Testis (tissue), 2 donors: ENCODE measurements at regions not wholly inside any gene's neighbourhood (a gene's known extent, or its start where the extent isn't known, plus 50 kb on each side); places are given as distances from the start of the nearest gene placed in this dataset.

Source experiments
- DNase-seq: peaks from one replicate; pipeline ENCODE4 v3.0.0-alpha.2; 2019
- H3K27ac ChIP-seq, 2 donors: fragments of 200-600 bp; sonication (generic); one replicate each; pipeline ENCODE4 v1.5.1; 2019
- H3K27me3 ChIP-seq: fragments of 200-600 bp; sonication (generic); one replicate; pipeline ENCODE4 v1.5.1; 2019
- H3K36me3 ChIP-seq: fragments of 200-600 bp; sonication (generic); one replicate; pipeline ENCODE4 v1.5.1; 2017; ENCODE audit warnings: low read depth; ENCODE audit errors: missing control alignments
- H3K4me1 ChIP-seq: fragments of 200-600 bp; sonication (generic); one replicate; pipeline ENCODE4 v1.5.1; 2019
- H3K4me3 ChIP-seq, 2 donors: fragments of 200-600 bp; sonication (generic); one replicate each; pipeline ENCODE4 v1.5.1; 2017 to 2019
- H3K9me3 ChIP-seq: fragments of 200-600 bp; sonication (generic); one replicate; pipeline ENCODE4 v1.5.1; 2017
- CTCF ChIP-seq, 3 experiments: fragments of 450-650 bp in 2 of 3; fragments of 200-600 bp in 1 of 3; sonication (generic) in 1 of 3; IDR thresholded peaks; one replicate each; pipeline ENCODE4 v1.5.1; 2016 to 2019; ENCODE audit warnings: antibody characterized with exemption in 3 of 3, mild to moderate bottlenecking in 2 of 3, moderate library complexity in 1 of 3
- POLR2A ChIP-seq: fragments of 450-650 bp; IDR thresholded peaks from one replicate; pipeline ENCODE4 v1.6.1; 2017; ENCODE audit warnings: antibody characterized with exemption, mild to moderate bottlenecking, moderate library complexity
- WGBS, 2 donors: methylation state at CpG; one replicate each; pipeline ENCODE4 v1.1.5; 2018; 5-methylcytosine and 5-hydroxymethylcytosine counted together
- intact Hi-C: fragments of 100-400 bp; cut with DNase I; formaldehyde crosslinking; loops from one replicate; pipeline ENCODE4 v1.15.1; 2023; ENCODE audit warnings: low total_unique reads

GRCh38 chr3:30084316-30084715 lies 522.1 kb upstream of the TGFBR2 start:
- no peak overlapping the region for H3K4me3 ChIP-seq
- H3K27ac ChIP-seq, result no peak overlapping the region
- intact Hi-C loops, result no loop called here
- 79 to 91% methylated on average over 4 to 5 of the region's 5 CpGs for WGBS, 2 donors
- no peaks in the 10 kb centered on the region for H3K27me3 ChIP-seq
- H3K9me3 ChIP-seq, result no peaks in the 10 kb centered on the region
- no peaks in the 10 kb centered on the region for H3K4me1 ChIP-seq
- no peaks in the 10 kb centered on the region for H3K36me3 ChIP-seq
- no peak for TF ChIP-seq POLR2A
- no peak for TF ChIP-seq CTCF (IDR thresholded peaks at IDR 0.05)
- no peak for DNase-seq

DNA sequence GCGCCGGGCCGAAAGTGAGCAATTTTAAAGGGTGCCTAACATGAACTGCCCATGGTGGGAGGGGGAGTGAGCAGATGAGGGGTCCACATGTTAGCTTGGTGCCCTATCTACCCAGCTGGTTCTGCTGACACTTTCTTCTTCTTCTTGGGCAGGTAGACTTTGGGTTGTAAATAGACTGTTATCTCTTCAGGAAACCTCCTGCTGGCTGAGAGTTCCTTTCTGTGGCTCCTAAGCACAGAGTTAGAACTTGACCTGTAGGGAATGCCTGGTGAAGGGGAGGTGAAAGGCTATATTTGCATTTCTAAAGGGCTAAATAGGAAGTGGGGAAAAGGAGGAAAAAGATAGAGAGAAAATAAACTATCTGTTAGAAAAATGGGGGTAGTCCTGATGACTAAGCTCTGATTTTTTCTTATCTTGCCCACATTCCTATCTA lies 521.4 kb upstream of the TGFBR2 start:
- H3K4me1 ChIP-seq, result no peaks in the 10 kb centered on the region
- H3K9me3 ChIP-seq, result no peaks in the 10 kb centered on the region
- intact Hi-C loops, result no loop called here
- WGBS, 2 donors, result 80 to 89% methylated on average over 3 of the region's 3 CpGs
- no peak overlapping the region for H3K27ac ChIP-seq
- no peaks in the 10 kb centered on the region for H3K27me3 ChIP-seq
- H3K36me3 ChIP-seq, result no peaks in the 10 kb centered on the region
- TF ChIP-seq POLR2A (no peak), CTCF (IDR thresholded peaks at IDR 0.05) (no peak)
- DNase-seq, result no peak
- H3K4me3 ChIP-seq, result no peak overlapping the region

DNA sequence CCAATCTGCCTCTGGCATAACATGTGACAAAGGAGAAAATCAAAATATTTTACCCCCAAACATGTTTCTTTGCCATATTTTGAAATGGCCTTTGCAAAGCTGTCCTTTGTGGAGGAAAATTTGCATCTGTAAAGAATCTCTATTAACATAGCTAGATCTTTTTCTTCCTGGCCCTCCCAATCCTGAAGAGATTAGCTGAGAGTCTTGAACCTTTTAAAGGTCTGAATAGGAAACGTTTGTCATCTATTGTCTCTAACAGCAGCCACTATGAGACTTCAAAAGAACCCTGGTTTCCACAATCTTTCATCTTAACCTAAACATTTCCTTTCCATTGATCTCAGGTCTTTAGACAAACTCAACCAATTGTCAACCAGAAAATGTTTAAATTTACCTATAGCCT lies 520.9 kb upstream of the TGFBR2 start:
- no peak for TF ChIP-seq POLR2A
- no peak for TF ChIP-seq CTCF (IDR thresholded peaks at IDR 0.05)
- Histone ChIP-seq H3K27me3 (no peaks in the 10 kb centered on the region), H3K9me3 (no peaks in the 10 kb centered on the region), H3K4me1 (no peaks in the 10 kb centered on the region), H3K27ac (no peak overlapping the region), H3K36me3 (no peaks in the 10 kb centered on the region), H3K4me3 (no peak overlapping the region)
- intact Hi-C loops, result no loop called here
- no peak for DNase-seq
- 67 to 68% methylated on average over 1 of the region's 1 CpG for WGBS, 2 donors

DNA sequence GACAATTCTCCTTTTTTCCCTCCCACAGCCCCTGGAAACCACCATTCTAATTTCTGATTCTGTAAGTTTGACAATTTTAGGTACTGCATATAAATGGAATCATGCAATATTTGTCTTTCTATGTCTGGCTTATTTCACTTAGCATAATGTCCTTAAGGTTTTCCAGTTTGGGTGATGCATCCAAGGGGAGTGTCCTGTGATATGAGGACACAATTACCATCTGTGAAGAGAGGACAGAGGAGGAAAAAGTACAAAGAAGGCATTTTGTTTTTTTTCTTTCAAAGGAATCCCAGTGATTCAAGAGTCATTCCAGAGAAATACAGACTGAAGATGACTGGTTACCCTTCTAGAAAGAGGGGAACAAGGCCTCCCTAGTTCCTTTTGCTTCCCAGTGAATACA lies 514.7 kb upstream of the TGFBR2 start:
- Histone ChIP-seq H3K4me1 (no peaks in the 10 kb centered on the region), H3K36me3 (no peaks in the 10 kb centered on the region), H3K9me3 (no peaks in the 10 kb centered on the region), H3K27ac (no peak overlapping the region), H3K4me3 (no peak overlapping the region), H3K27me3 (no peaks in the 10 kb centered on the region)
- TF ChIP-seq CTCF (IDR thresholded peaks at IDR 0.05), result no peak
- no peak for TF ChIP-seq POLR2A
- intact Hi-C loops, result no loop called here
- no peak for DNase-seq

- TF ChIP-seq CTCF (IDR thresholded peaks at IDR 0.05) (no peak), POLR2A (no peak)
- no peak overlapping the region for H3K27ac ChIP-seq
- H3K4me3 ChIP-seq, result no peak overlapping the region
- intact Hi-C loops, result no loop called here
- no peak for DNase-seq
- H3K4me1 ChIP-seq, result no peaks in the 10 kb centered on the region
- H3K9me3 ChIP-seq, result no peaks in the 10 kb centered on the region
- no peaks in the 10 kb centered on the region for H3K27me3 ChIP-seq
- WGBS, 2 donors, result 92% methylated on average over 2 of the region's 2 CpGs
- no peaks in the 10 kb centered on the region for H3K36me3 ChIP-seq
These were observed 509.3 kb upstream of the TGFBR2 start for GRCh38 chr3:30097022-30097650.
